K562 (cell line): ENCODE measurements at regions not wholly inside any gene's neighbourhood (a gene's known extent, or its start where the extent isn't known, plus 50 kb on each side); places are given as distances from the start of the nearest gene placed in this dataset.

Experiments used
- ATF1 ChIP-seq, 2 experiments: fragments of 450-650 bp in 1 of 2; IDR thresholded peaks; 2 replicates each; pipeline ENCODE4 v1.6.1; 2016; ENCODE audit warnings: missing compliant biosample characterization in 1 of 2, missing genetic modification characterization in 1 of 2
- C11orf30 ChIP-seq: fragments of 450-650 bp; IDR thresholded peaks from 2 replicates; pipeline ENCODE4 v1.6.1; 2016; ENCODE audit warnings: low read depth, mild to moderate bottlenecking
- CBFA2T2 ChIP-seq: fragments of 450-650 bp; conservative IDR thresholded peaks from 2 replicates; pipeline ENCODE4 v1.6.1; 2017; ENCODE audit warnings: mild to moderate bottlenecking
- CTCF ChIP-seq, 3 experiments: IDR thresholded peaks in 2 of 3; conservative IDR thresholded peaks in 1 of 3; 2 replicates each; pipeline ENCODE4 v1.5.1; 2011 to 2012; ENCODE audit warnings: low read length in 3 of 3, mild to moderate bottlenecking in 3 of 3, control low read depth in 2 of 3, improper control_type of control experiment in 1 of 3, inconsistent platforms in 1 of 3, low read depth in 1 of 3, mixed read lengths in 1 of 3, moderate library complexity in 1 of 3; ENCODE audit not compliant: insufficient read depth in 2 of 3
- EP400 ChIP-seq: fragments of 450-650 bp; IDR thresholded peaks from 2 replicates; pipeline ENCODE4 v1.6.1; 2017; ENCODE audit warnings: antibody characterized with exemption, mild to moderate bottlenecking, moderate library complexity
- KAT2B ChIP-seq: IDR thresholded peaks from one replicate; pipeline ENCODE4 v1.6.1; 2012; ENCODE audit warnings: low read depth, mild to moderate bottlenecking, control low read depth, inconsistent platforms, low read length, moderate library complexity
- KLF13 ChIP-seq: fragments of 450-650 bp; IDR thresholded peaks from 2 replicates; pipeline ENCODE4 v1.6.1; 2016; ENCODE audit warnings: missing genetic modification characterization, low read depth, mild to moderate bottlenecking, missing compliant biosample characterization, moderate library complexity, borderline replicate concordance
- MED1 ChIP-seq: sonication (generic); formaldehyde crosslinking; IDR thresholded peaks from 2 replicates; pipeline ENCODE4 v1.8.1; 2023; ENCODE audit warnings: missing genetic modification reagents, borderline replicate concordance
- MITF ChIP-seq: IDR thresholded peaks from 2 replicates; pipeline ENCODE4 v1.6.1; 2014; ENCODE audit warnings: antibody characterized with exemption
- MTF1 ChIP-seq: fragments of 250-450 bp; sonication (Bioruptor Pico); IDR thresholded peaks from 2 replicates; pipeline ENCODE4 v1.9.0; 2021; ENCODE audit warnings: moderate library complexity, mild to moderate bottlenecking, inconsistent platforms, borderline replicate concordance
- NCOA1 ChIP-seq: fragments of 450-650 bp; IDR thresholded peaks from 2 replicates; pipeline ENCODE4 v1.6.1; 2016; ENCODE audit warnings: low read depth
- RBM17 ChIP-seq: fragments of 200-400 bp; formaldehyde crosslinking; IDR thresholded peaks from 2 replicates; pipeline ENCODE4 v1.6.1; 2017; ENCODE audit warnings: low read depth, mild to moderate bottlenecking, low read length, borderline replicate concordance
- RCOR1 ChIP-seq, 2 experiments: IDR thresholded peaks; 2 replicates each; pipeline ENCODE4 v1.6.1; 2012; ENCODE audit warnings: low read depth in 2 of 2, low read length in 2 of 2, borderline replicate concordance in 1 of 2, improper control_type of control experiment in 1 of 2
- RFX1 ChIP-seq: fragments of 450-650 bp; IDR thresholded peaks from 2 replicates; pipeline ENCODE4 v1.6.1; 2016; ENCODE audit warnings: mild to moderate bottlenecking, moderate library complexity
- RHOXF2B ChIP-seq: fragments of 250-450 bp; sonication (Bioruptor Pico); conservative IDR thresholded peaks from 2 replicates; pipeline ENCODE4 v1.5.1; 2021
- SIN3A ChIP-seq, 2 experiments: fragments of 150-350 bp in 1 of 2; IDR thresholded peaks; 2 replicates each; pipeline ENCODE4 v1.6.1; 2011 to 2016; ENCODE audit warnings: borderline replicate concordance in 2 of 2, low read depth in 2 of 2, low read length in 2 of 2, mild to moderate bottlenecking in 2 of 2, moderate library complexity in 2 of 2; ENCODE audit not compliant: control insufficient read depth in 1 of 2
- SIRT6 ChIP-seq: IDR thresholded peaks from one replicate; pipeline ENCODE4 v1.6.1; 2012; ENCODE audit warnings: low read depth, mild to moderate bottlenecking, control low read depth, inconsistent platforms, low read length, moderate library complexity
- ZBTB43 ChIP-seq: sonication (generic); formaldehyde crosslinking; IDR thresholded peaks from 2 replicates; pipeline ENCODE4 v1.8.0; 2023; ENCODE audit warnings: mild to moderate bottlenecking, missing genetic modification reagents
- ZEB2 ChIP-seq: fragments of 450-650 bp; IDR thresholded peaks from 2 replicates; pipeline ENCODE4 v1.6.1; 2016
- ZNF124 ChIP-seq: sonication (generic); formaldehyde crosslinking; IDR thresholded peaks from 2 replicates; pipeline ENCODE4 v1.8.1; 2022; ENCODE audit warnings: missing genetic modification reagents
- ZNF165 ChIP-seq: fragments of 250-450 bp; sonication (Bioruptor Pico); IDR thresholded peaks from 2 replicates; pipeline ENCODE4 v1.4.0; 2020; ENCODE audit warnings: borderline replicate concordance
- TF ChIP-seq, protein P1 (sequence below): sonication (generic); IDR thresholded peaks from 2 replicates; pipeline ENCODE4 v1.6.1; 2016
- TF ChIP-seq, protein P2 (sequence below): fragments of 250-450 bp; sonication (Bioruptor Pico); IDR thresholded peaks from 2 replicates; pipeline ENCODE4 v1.4.0; 2020; ENCODE audit warnings: borderline replicate concordance

- TF ChIP-seq MTF1 (CRISPR knock-in tag) (no peak), RBM17 (no peak), ATF1 (CRISPR knock-in tag; IDR thresholded peaks at IDR 0.05) (no peak), ATF1 (tag; IDR thresholded peaks at IDR 0.05) (no peak), SIRT6 (no peak), KAT2B (no peak), RFX1 (no peak), NCOA1 (no peak), RHOXF2B (CRISPR knock-in tag) (no peak), SIN3A (IDR thresholded peaks at IDR 0.05; ENCODE audit: borderline replicate concordance in 2 of 2, control insufficient read depth in 1 of 2, low read depth in 2 of 2, low read length in 2 of 2) (no peak), CTCF (IDR thresholded peaks at IDR 0.05 in 2 of 3, conservative IDR thresholded peaks at IDR 0.05 in 1 of 3; ENCODE audit: insufficient read depth in 2 of 3, low read depth in 1 of 3, low read length in 3 of 3) (no peak), C11orf30 (peak; percentile 89), MITF (peak; percentile 74; the same call in 1 of the 2 replicates), MED1 (CRISPR knock-in tag) (no peak), ZEB2 (peak; percentile 86), ZNF165 (CRISPR knock-in tag) (no peak), RCOR1 (IDR thresholded peaks at IDR 0.05; ENCODE audit: borderline replicate concordance in 1 of 2, low read depth in 2 of 2, low read length in 2 of 2) (peak in 1 of 2 experiments; percentile 69; a peak in 1 of 4 replicates), ZNF124 (CRISPR knock-in tag) (no peak), KLF13 (tag) (no peak), ZBTB43 (CRISPR knock-in tag) (no peak), EP400 (peak; percentile 26; the same call in 1 of the 2 replicates), CBFA2T2 (peak; percentile 87)
- TF ChIP-seq, protein P1, sequence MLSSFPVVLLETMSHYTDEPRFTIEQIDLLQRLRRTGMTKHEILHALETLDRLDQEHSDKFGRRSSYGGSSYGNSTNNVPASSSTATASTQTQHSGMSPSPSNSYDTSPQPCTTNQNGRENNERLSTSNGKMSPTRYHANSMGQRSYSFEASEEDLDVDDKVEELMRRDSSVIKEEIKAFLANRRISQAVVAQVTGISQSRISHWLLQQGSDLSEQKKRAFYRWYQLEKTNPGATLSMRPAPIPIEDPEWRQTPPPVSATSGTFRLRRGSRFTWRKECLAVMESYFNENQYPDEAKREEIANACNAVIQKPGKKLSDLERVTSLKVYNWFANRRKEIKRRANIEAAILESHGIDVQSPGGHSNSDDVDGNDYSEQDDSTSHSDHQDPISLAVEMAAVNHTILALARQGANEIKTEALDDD = no peak
- TF ChIP-seq, protein P2, sequence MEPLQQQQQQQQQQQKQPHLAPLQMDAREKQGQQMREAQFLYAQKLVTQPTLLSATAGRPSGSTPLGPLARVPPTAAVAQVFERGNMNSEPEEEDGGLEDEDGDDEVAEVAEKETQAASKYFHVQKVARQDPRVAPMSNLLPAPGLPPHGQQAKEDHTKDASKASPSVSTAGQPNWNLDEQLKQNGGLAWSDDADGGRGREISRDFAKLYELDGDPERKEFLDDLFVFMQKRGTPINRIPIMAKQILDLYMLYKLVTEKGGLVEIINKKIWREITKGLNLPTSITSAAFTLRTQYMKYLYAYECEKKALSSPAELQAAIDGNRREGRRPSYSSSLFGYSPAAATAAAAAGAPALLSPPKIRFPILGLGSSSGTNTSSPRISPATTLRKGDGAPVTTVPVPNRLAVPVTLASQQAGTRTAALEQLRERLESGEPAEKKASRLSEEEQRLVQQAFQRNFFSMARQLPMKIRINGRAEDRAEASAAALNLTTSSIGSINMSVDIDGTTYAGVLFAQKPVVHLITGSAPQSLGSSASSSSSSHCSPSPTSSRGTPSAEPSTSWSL = no peak
These were observed 52.4 kb downstream of the TLCD4 start (continued) for GRCh38 chr1:95169548-95169947.
